PC-3 (cell line): ENCODE measurements at regions not wholly inside any gene's neighbourhood (a gene's known extent, or its start where the extent isn't known, plus 50 kb on each side); places are given as distances from the start of the nearest gene placed in this dataset.
A peak's percentile ranks its signal among the peaks of the same experiment; 100 is the strongest.

ENCODE experiments used
- ATAC-seq: fragments of 200-7000 bp; cut with Tn5 transposase; 2 replicates; pipeline ENCODE4 v1.9.1; 2020; ENCODE audit warnings: mild to moderate bottlenecking, moderate library complexity
- BruUV-seq: library from RNA; stranded (reverse); fragments of 400-500 nt; replicated peaks from 2 replicates; lab custom pipeline; 2021; lab: Mats Ljungman, UMichigan
- CTCF ChIA-PET: fragments of 300-600 bp; sonication (Branson Sonifier 250); formaldehyde crosslinking; loops from one replicate; lab custom pipeline; 2022; ENCODE audit warnings: antibody characterized with exemption; lab: Charles Lee
- POLR2A ChIA-PET: fragments of 300-600 bp; sonication (Branson Sonifier 250); formaldehyde crosslinking; loops from one replicate; lab custom pipeline; 2022; ENCODE audit warnings: antibody characterized with exemption; ENCODE audit not compliant: unreplicated experiment; lab: Charles Lee
- DNase-seq: peaks from one replicate; pipeline ENCODE4 v3.0.0-alpha.2; 2015
- H2AFZ ChIP-seq: fragments of 300-600 bp; sonication (generic); 2 replicates; pipeline ENCODE4 v1.6.0; 2016; ENCODE audit warnings: antibody characterized with exemption, low read length
- H3F3A ChIP-seq: fragments of 300-600 bp; sonication (generic); one replicate; pipeline ENCODE4 v1.6.0; 2017; ENCODE audit warnings: antibody characterized with exemption, low read length, control low read depth, mild to moderate bottlenecking; ENCODE audit not compliant: unreplicated experiment
- H3K27ac ChIP-seq: fragments of 300-600 bp; sonication (generic); 2 replicates; pipeline ENCODE4 v1.5.1; 2016; ENCODE audit warnings: mild to moderate bottlenecking, low read length
- H3K27me3 ChIP-seq: fragments of 300-600 bp; sonication (generic); 2 replicates; pipeline ENCODE4 v1.6.1; 2016; ENCODE audit warnings: low read length, mixed read lengths
- H3K36me3 ChIP-seq: fragments of 300-600 bp; sonication (generic); 2 replicates; pipeline ENCODE4 v1.6.1; 2016; ENCODE audit warnings: low read depth, mixed run types, low read length, mixed read lengths
- H3K4me1 ChIP-seq: fragments of 300-600 bp; sonication (generic); 2 replicates; pipeline ENCODE4 v1.5.1; 2016; ENCODE audit warnings: low read length; ENCODE audit not compliant: insufficient read depth
- H3K4me2 ChIP-seq: fragments of 300-600 bp; sonication (generic); 2 replicates; pipeline ENCODE4 v1.6.0; 2016; ENCODE audit warnings: low read length
- H3K4me3 ChIP-seq: fragments of 300-600 bp; sonication (generic); 2 replicates; pipeline ENCODE4 v1.5.1; 2016; ENCODE audit warnings: mild to moderate bottlenecking, low read length, mixed read lengths
- H3K79me2 ChIP-seq: fragments of 300-600 bp; sonication (generic); 2 replicates; pipeline ENCODE4 v1.6.1; 2017; ENCODE audit warnings: low read length, mixed read lengths
- H3K9ac ChIP-seq: fragments of 300-600 bp; sonication (generic); 2 replicates; pipeline ENCODE4 v1.6.0; 2016; ENCODE audit warnings: mild to moderate bottlenecking, low read length
- H3K9me2 ChIP-seq: fragments of 300-600 bp; sonication (generic); replicated peaks from 2 replicates; pipeline ENCODE4 v1.6.1; 2016; ENCODE audit warnings: mixed run types, low read length, mixed read lengths
- H3K9me3 ChIP-seq: fragments of 300-600 bp; sonication (generic); 2 replicates; pipeline ENCODE4 v1.6.1; 2016; ENCODE audit warnings: low read length, mixed read lengths
- H4K20me1 ChIP-seq: fragments of 300-600 bp; sonication (generic); 2 replicates; pipeline ENCODE4 v1.6.1; 2016; ENCODE audit warnings: low read length, mixed read lengths
- EZH2 ChIP-seq: fragments of 300-600 bp; sonication (generic); IDR thresholded peaks from one replicate; pipeline ENCODE4 v1.6.1; 2017; ENCODE audit warnings: antibody characterized with exemption, mild to moderate bottlenecking, low read length; ENCODE audit not compliant: unreplicated experiment
- EZH2phosphoT487 ChIP-seq: fragments of 300-600 bp; sonication (generic); IDR thresholded peaks from 2 replicates; pipeline ENCODE4 v1.6.1; 2018; ENCODE audit warnings: mild to moderate bottlenecking, antibody characterized with exemption, low read length, borderline replicate concordance
- intact Hi-C: fragments of 100-400 bp; cut with micrococcal nuclease; formaldehyde crosslinking; loops from 2 replicates; pipeline ENCODE4 v1.9.0; 2023
- TF ChIP-seq, protein P1 (sequence below): fragments of 300-600 bp; sonication (generic); conservative IDR thresholded peaks from 2 replicates; pipeline ENCODE4 v1.5.1; 2017; ENCODE audit warnings: antibody characterized with exemption, low read depth, mild to moderate bottlenecking, low read length

DNA sequence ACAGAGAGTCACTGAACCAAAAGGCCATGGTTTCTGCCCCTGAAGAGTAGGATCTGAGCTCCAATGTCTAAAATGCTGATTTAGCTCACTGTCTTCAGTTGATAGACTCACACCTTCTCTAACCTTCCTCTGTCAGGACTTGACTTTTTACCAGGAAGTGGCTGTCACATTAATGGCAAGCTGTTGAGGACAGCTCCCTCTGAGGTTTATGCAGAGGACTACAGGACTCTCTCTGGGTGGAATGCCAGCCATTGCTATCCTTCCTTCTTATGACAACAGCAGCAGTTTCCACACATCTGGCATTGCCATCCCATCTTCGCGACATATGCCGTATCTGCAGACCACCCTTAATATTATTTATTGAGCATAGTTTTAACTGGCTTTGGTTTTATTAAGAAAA lies 103.8 kb upstream of the PRICKLE2 start:
- ATAC-seq = no peak
- Histone ChIP-seq H3K9me3 (no peaks in the 10 kb centered on the region), H3K27ac (no peak overlapping the region), H3K9ac (no peak overlapping the region), H3K79me2 (no peaks in the 10 kb centered on the region), H3K4me2 (no peak overlapping the region), H3K9me2 (no peaks in the 10 kb centered on the region), H3F3A (no peaks in the 10 kb centered on the region), H3K4me1 (no peaks in the 10 kb centered on the region), H2AFZ (no peak overlapping the region), H4K20me1 (no peaks in the 10 kb centered on the region), H3K36me3 (no peaks in the 10 kb centered on the region), H3K27me3 (no peaks in the 10 kb centered on the region), H3K4me3 (no peak overlapping the region)
- no TSS peak for BruUV-seq
- POLR2A ChIA-PET = no interaction called here
- no peak for DNase-seq
- CTCF ChIA-PET = no interaction called here
- intact Hi-C loops = no loop called here
- TF ChIP-seq, protein P1, sequence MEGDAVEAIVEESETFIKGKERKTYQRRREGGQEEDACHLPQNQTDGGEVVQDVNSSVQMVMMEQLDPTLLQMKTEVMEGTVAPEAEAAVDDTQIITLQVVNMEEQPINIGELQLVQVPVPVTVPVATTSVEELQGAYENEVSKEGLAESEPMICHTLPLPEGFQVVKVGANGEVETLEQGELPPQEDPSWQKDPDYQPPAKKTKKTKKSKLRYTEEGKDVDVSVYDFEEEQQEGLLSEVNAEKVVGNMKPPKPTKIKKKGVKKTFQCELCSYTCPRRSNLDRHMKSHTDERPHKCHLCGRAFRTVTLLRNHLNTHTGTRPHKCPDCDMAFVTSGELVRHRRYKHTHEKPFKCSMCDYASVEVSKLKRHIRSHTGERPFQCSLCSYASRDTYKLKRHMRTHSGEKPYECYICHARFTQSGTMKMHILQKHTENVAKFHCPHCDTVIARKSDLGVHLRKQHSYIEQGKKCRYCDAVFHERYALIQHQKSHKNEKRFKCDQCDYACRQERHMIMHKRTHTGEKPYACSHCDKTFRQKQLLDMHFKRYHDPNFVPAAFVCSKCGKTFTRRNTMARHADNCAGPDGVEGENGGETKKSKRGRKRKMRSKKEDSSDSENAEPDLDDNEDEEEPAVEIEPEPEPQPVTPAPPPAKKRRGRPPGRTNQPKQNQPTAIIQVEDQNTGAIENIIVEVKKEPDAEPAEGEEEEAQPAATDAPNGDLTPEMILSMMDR = no peak
- TF ChIP-seq EZH2phosphoT487 = no peak
- TF ChIP-seq EZH2 = no peak

DNA sequence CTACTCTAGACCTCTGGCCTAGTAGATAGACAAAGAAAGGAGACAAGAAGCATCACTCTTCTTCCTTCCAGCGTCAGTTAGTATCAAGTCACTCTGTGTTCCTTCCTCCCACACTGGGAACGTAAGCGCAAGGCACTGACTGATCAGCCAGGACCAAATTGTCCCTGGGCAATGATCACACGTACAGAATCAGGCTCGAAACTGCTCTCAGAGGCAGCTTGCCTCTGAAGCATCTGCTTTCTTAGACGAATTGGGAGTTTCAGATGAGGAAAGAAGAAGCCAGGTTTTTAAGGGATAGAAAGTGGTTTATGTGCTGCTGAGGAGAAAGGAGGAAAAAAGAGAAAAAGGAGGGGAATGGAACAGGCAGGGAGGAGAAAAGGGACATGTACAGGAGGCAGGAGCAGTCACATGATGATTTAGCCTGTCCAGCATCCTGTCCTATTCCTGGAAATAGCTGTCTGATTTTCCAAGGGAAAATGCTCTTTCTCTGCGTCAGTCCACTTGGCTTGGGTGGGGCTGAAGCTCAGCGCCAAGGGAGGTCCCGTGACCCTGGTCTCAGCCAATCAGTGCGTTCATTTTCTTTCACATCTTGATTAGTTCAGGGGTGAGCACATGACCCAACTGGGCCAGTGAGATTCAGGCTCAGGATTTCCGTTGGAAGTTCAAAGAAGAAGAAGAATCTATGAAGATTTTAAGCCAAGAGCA lies 102.0 kb upstream of the PRICKLE2 start:
- ATAC-seq (no peak), DNase-seq (no peak)
- Histone ChIP-seq H3K4me2 (no peak overlapping the region), H3K4me3 (no peak overlapping the region), H2AFZ (no peak overlapping the region), H3K9ac (no peak overlapping the region), H3K9me2 (no peaks in the 10 kb centered on the region), H3F3A (no peaks in the 10 kb centered on the region), H3K27me3 (no peaks in the 10 kb centered on the region), H4K20me1 (no peaks in the 10 kb centered on the region), H3K4me1 (no peaks in the 10 kb centered on the region), H3K36me3 (no peaks in the 10 kb centered on the region), H3K79me2 (no peaks in the 10 kb centered on the region), H3K9me3 (no peaks in the 10 kb centered on the region), H3K27ac (no peak overlapping the region)
- CTCF ChIA-PET = no interaction called here
- POLR2A ChIA-PET = no interaction called here
- TF ChIP-seq EZH2 (no peak), EZH2phosphoT487 (no peak)
- TF ChIP-seq, protein P1 = no peak
- BruUV-seq = no TSS peak
- intact Hi-C loops = no loop called here

DNA sequence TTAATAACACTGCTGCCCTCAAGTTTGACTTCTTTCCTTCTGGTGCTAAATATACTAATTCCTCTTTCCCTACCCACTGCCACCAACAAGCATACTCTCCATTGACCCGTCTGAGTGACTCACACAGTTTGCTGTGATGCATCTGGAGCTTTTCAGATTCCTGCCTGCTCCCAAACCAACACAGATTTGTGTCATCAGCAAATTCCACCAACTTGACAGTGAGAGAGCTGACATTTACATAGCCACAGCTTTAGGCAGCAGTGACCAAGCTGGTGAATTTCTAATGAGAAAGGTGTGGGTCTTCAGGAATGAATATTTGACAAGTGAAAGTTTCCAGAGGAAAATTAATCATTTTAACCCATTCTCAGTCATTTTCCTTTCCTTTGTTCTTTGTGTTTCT lies 96.5 kb upstream of the PRICKLE2 start:
- no peaks in the 10 kb centered on the region for H3K9me2 ChIP-seq
- no peaks in the 10 kb centered on the region for H4K20me1 ChIP-seq
- TF ChIP-seq EZH2 (no peak), EZH2phosphoT487 (no peak)
- TF ChIP-seq, protein P1 = no peak
- CTCF ChIA-PET = interaction anchor here (0.6 kb wide), 2 partner anchors 55 to 92 kb away, joined by 3 read pairs; no protein-coding TSS in a partner anchor
- H3K36me3 ChIP-seq = no peaks in the 10 kb centered on the region
- no peak overlapping the region for H2AFZ ChIP-seq
- peaks cover 5% of the 10 kb centered on the region for H3K4me1 ChIP-seq
- no peak overlapping the region for H3K9ac ChIP-seq
- H3K79me2 ChIP-seq = no peaks in the 10 kb centered on the region
- intact Hi-C loops = no loop called here
- H3K4me3 ChIP-seq = no peak overlapping the region
- DNase-seq = peak; percentile 61
- BruUV-seq = no TSS peak
- H3K4me2 ChIP-seq = no peak overlapping the region
- H3K27me3 ChIP-seq = no peaks in the 10 kb centered on the region
- H3K27ac ChIP-seq = no peak overlapping the region
- H3K9me3 ChIP-seq = no peaks in the 10 kb centered on the region
- POLR2A ChIA-PET = no interaction called here
- ATAC-seq = peak; percentile 90
- H3F3A ChIP-seq = no peaks in the 10 kb centered on the region
